SK-N-SH (cell line): ENCODE measurements at regions not wholly inside any gene's neighbourhood (a gene's known extent, or its start where the extent isn't known, plus 50 kb on each side); places are given as distances from the start of the nearest gene placed in this dataset.

Experiments
- CTCF ChIP-seq: fragments of 200-600 bp; sonication (generic); IDR thresholded peaks from 2 replicates; pipeline ENCODE4 v1.6.1; 2017; ENCODE audit warnings: antibody characterized with exemption, mild to moderate bottlenecking, moderate library complexity
- GABPA ChIP-seq: IDR thresholded peaks from 2 replicates; pipeline ENCODE4 v1.4.0; 2012; ENCODE audit warnings: low read depth, mild to moderate bottlenecking
- MAX ChIP-seq: IDR thresholded peaks from 2 replicates; pipeline ENCODE4 v1.4.0; 2012; ENCODE audit warnings: low read depth
- NFIC ChIP-seq: IDR thresholded peaks from 2 replicates; pipeline ENCODE4 v1.4.0; 2012; ENCODE audit warnings: borderline replicate concordance
- PBX3 ChIP-seq: IDR thresholded peaks from 2 replicates; pipeline ENCODE4; 2012
- POLR2AphosphoS5 ChIP-seq: IDR thresholded peaks from 2 replicates; pipeline ENCODE4 v1.6.1; 2012; ENCODE audit warnings: low read depth, low read length
- SMC3 ChIP-seq: IDR thresholded peaks from 2 replicates; pipeline ENCODE4 v1.6.1; 2012; ENCODE audit warnings: low read depth, low read length, improper control_type of control experiment
- USF1 ChIP-seq: IDR thresholded peaks from 2 replicates; pipeline ENCODE4 v1.4.0; 2012; ENCODE audit warnings: low read depth, borderline replicate concordance
- YY1 ChIP-seq: IDR thresholded peaks from 2 replicates; pipeline ENCODE4 v1.4.0; 2012; ENCODE audit warnings: low read depth, mild to moderate bottlenecking

GRCh38 chr3:177812492-177812891 is 615.2 kb upstream of the TBL1XR1 start:
- TF ChIP-seq MAX (no peak), CTCF (no peak), YY1 (no peak), POLR2AphosphoS5 (no peak), GABPA (no peak), PBX3 (no peak), USF1 (no peak), SMC3 (no peak), NFIC (no peak)
